Karpas-422 (cell line): ENCODE measurements at regions not wholly inside any gene's neighbourhood (a gene's known extent, or its start where the extent isn't known, plus 50 kb on each side); places are given as distances from the start of the nearest gene placed in this dataset.

ENCODE experiments used
- DNase-seq: peaks from one replicate; pipeline ENCODE4 v3.0.0-alpha.2; 2015
- H2AFZ ChIP-seq: fragments of 200-600 bp; sonication (generic); 2 replicates; pipeline ENCODE4 v1.6.1; 2014; ENCODE audit warnings: antibody characterized with exemption, low read length, mixed read lengths
- H3K27ac ChIP-seq: fragments of 200-600 bp; sonication (generic); 2 replicates; pipeline ENCODE4 v1.5.1; 2014; ENCODE audit warnings: mild to moderate bottlenecking, low read length, moderate library complexity
- H3K27me3 ChIP-seq: fragments of 200-600 bp; sonication (generic); 2 replicates; pipeline ENCODE4 v1.6.1; 2014; ENCODE audit warnings: low read length, mixed read lengths
- H3K36me3 ChIP-seq: fragments of 200-600 bp; sonication (generic); 2 replicates; pipeline ENCODE4 v1.6.1; 2014; ENCODE audit warnings: low read length, mixed read lengths; ENCODE audit not compliant: insufficient read depth
- H3K4me1 ChIP-seq: fragments of 200-600 bp; sonication (generic); 2 replicates; pipeline ENCODE4 v1.6.1; 2014; ENCODE audit warnings: mild to moderate bottlenecking, low read length, mixed read lengths
- H3K4me2 ChIP-seq: fragments of 200-600 bp; sonication (generic); 2 replicates; pipeline ENCODE4 v1.6.1; 2014; ENCODE audit warnings: low read length, low read depth, mild to moderate bottlenecking; ENCODE audit not compliant: poor library complexity, severe bottlenecking
- H3K4me3 ChIP-seq: fragments of 200-600 bp; sonication (generic); 2 replicates; pipeline ENCODE4 v1.5.1; 2014; ENCODE audit warnings: mild to moderate bottlenecking, antibody characterized with exemption, low read length, mixed read lengths
- H3K79me2 ChIP-seq: fragments of 200-600 bp; sonication (generic); 2 replicates; pipeline ENCODE4 v1.6.1; 2014; ENCODE audit warnings: mild to moderate bottlenecking, low read length, mixed read lengths
- H3K9ac ChIP-seq: fragments of 200-600 bp; sonication (generic); 2 replicates; pipeline ENCODE4 v1.6.0; 2014; ENCODE audit warnings: low read length
- H3K9me2 ChIP-seq: fragments of 200-600 bp; sonication (generic), shearing (Covaris generic); replicated peaks from 2 replicates; pipeline ENCODE4 v1.6.0; 2014; ENCODE audit warnings: mild to moderate bottlenecking, low read length, moderate library complexity; ENCODE audit not compliant: insufficient read depth
- H3K9me3 ChIP-seq: fragments of 300-700, 200-600 bp; sonication (generic); 2 replicates; pipeline ENCODE4 v1.6.1; 2014; ENCODE audit warnings: low read length, mixed read lengths
- H4K20me1 ChIP-seq: fragments of 200-600 bp; sonication (generic); 2 replicates; pipeline ENCODE4 v1.6.1; 2014; ENCODE audit warnings: mild to moderate bottlenecking, antibody characterized with exemption, low read length, low read depth; ENCODE audit not compliant: insufficient read depth

GRCh38 chr4:30783751-30784150, 63.6 kb downstream of the PCDH7 start:
- H3K4me3 ChIP-seq: no peak overlapping the region
- no peaks in the 10 kb centered on the region for H3K4me1 ChIP-seq
- DNase-seq: no peak
- no peak overlapping the region for H3K4me2 ChIP-seq
- H2AFZ ChIP-seq: no peak overlapping the region
- no peaks in the 10 kb centered on the region for H3K79me2 ChIP-seq
- H3K27ac ChIP-seq: no peak overlapping the region
- H3K36me3 ChIP-seq: no peaks in the 10 kb centered on the region
- H3K9me3 ChIP-seq: peaks cover 10% of the 10 kb centered on the region; the same call in 1 of the 2 replicates
- H3K9me2 ChIP-seq: no peaks in the 10 kb centered on the region
- H3K27me3 ChIP-seq: no peaks in the 10 kb centered on the region
- no peaks in the 10 kb centered on the region for H4K20me1 ChIP-seq
- H3K9ac ChIP-seq: no peak overlapping the region

DNA sequence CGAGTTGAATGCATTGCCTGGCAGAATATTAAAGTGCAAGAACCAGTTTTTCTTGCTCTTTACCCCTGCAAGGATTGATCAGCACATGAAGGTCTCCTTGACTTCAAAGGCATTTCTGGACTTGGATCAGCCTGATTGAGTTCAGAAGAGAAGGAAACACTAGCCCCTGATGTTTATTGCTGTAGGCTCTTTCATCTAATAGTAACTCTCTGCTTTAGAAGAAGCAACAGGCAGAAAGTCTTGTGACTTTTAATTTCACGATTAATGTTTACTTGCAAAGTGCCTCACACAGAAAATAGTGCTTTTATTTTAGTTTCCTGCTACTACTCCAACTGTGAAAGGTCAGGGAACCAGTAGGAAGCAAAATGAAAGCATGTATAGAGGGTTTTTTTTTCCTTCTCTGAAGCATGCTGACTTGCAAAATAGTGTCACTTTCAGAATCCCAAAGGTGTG, 69.1 kb downstream of the PCDH7 start:
- H3K36me3 ChIP-seq: no peaks in the 10 kb centered on the region
- no peak overlapping the region for H3K27ac ChIP-seq
- no peaks in the 10 kb centered on the region for H3K4me1 ChIP-seq
- no peak overlapping the region for H3K9ac ChIP-seq
- H2AFZ ChIP-seq: no peak overlapping the region
- no peaks in the 10 kb centered on the region for H3K27me3 ChIP-seq
- H4K20me1 ChIP-seq: no peaks in the 10 kb centered on the region
- peaks cover 16% of the 10 kb centered on the region for H3K9me3 ChIP-seq
- no peak for DNase-seq
- H3K79me2 ChIP-seq: no peaks in the 10 kb centered on the region
- no peak overlapping the region for H3K4me2 ChIP-seq
- H3K4me3 ChIP-seq: no peak overlapping the region
- H3K9me2 ChIP-seq: no peaks in the 10 kb centered on the region

GRCh38 chr4:30790123-30790522, 70.0 kb downstream of the PCDH7 start:
- H3K36me3 ChIP-seq: no peaks in the 10 kb centered on the region
- no peaks in the 10 kb centered on the region for H3K79me2 ChIP-seq
- DNase-seq: no peak
- no peak overlapping the region for H3K4me3 ChIP-seq
- H3K27ac ChIP-seq: no peak overlapping the region
- H3K4me1 ChIP-seq: no peaks in the 10 kb centered on the region
- H3K9me2 ChIP-seq: no peaks in the 10 kb centered on the region
- H2AFZ ChIP-seq: no peak overlapping the region
- H3K9ac ChIP-seq: no peak overlapping the region
- no peak overlapping the region for H3K4me2 ChIP-seq
- H3K9me3 ChIP-seq: peaks cover 12% of the 10 kb centered on the region
- no peaks in the 10 kb centered on the region for H3K27me3 ChIP-seq
- no peaks in the 10 kb centered on the region for H4K20me1 ChIP-seq

- H4K20me1 ChIP-seq: no peaks in the 10 kb centered on the region
- H3K9me3 ChIP-seq: peaks cover 12% of the 10 kb centered on the region
- no peaks in the 10 kb centered on the region for H3K79me2 ChIP-seq
- H3K4me3 ChIP-seq: no peak overlapping the region
- no peaks in the 10 kb centered on the region for H3K4me1 ChIP-seq
- no peaks in the 10 kb centered on the region for H3K27me3 ChIP-seq
- H3K9ac ChIP-seq: no peak overlapping the region
- H3K9me2 ChIP-seq: no peaks in the 10 kb centered on the region
- DNase-seq: no peak
- H2AFZ ChIP-seq: no peak overlapping the region
- H3K36me3 ChIP-seq: no peaks in the 10 kb centered on the region
- H3K27ac ChIP-seq: no peak overlapping the region
- H3K4me2 ChIP-seq: no peak overlapping the region
Measured at GRCh38 chr4:30790998-30791397, 70.8 kb downstream of the PCDH7 start.

DNA sequence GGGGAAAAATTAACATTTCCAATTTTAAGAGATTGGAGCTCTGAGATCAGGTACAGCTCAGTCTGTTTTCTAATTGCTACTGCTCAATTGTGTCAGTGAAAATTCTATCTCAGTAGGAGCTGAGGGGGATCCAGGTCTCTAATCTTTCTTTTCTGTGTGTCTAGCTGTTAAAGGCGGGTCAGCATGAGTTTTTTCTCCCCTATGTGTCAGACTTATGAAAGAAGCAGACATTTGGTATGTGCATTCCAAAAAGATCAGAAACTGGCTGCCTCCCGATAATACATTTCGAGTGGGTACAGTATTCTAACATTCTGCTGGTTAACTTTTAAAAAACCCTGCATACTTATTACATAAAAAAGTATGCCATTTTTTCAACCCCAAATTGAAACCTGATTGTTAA, 72.4 kb downstream of the PCDH7 start:
- Histone ChIP-seq H3K4me1 (no peaks in the 10 kb centered on the region), H3K9me3 (peaks cover 12% of the 10 kb centered on the region), H4K20me1 (no peaks in the 10 kb centered on the region), H3K9ac (no peak overlapping the region), H3K4me3 (no peak overlapping the region), H3K79me2 (no peaks in the 10 kb centered on the region), H2AFZ (no peak overlapping the region), H3K4me2 (no peak overlapping the region), H3K27me3 (no peaks in the 10 kb centered on the region), H3K27ac (no peak overlapping the region), H3K36me3 (no peaks in the 10 kb centered on the region), H3K9me2 (no peaks in the 10 kb centered on the region)
- DNase-seq: no peak

DNA sequence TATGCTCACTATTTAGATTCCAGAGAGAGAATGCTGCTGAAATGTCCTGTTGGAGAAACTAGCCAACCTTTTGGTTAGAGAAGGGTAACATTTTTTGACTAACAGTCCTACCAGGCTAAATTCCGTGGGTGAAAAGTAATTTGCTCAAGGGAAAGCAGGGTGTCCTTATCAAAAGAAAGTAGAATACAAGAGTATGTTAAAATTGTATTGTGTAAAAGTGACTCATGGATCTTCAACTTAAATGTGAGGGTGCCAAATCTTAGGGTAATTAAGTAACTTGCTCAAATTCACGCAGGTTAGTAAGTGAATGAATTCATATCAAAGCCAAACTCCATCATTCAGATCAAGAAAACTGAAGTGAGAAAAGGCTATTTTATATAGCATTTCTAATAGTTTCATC, 81.7 kb downstream of the PCDH7 start:
- Histone ChIP-seq H3K27me3 (no peaks in the 10 kb centered on the region), H3K9ac (no peak overlapping the region)

GRCh38 chr4:30802622-30803323, 82.6 kb downstream of the PCDH7 start:
- Histone ChIP-seq H2AFZ (no peak overlapping the region), H3K27me3 (no peaks in the 10 kb centered on the region), H4K20me1 (no peaks in the 10 kb centered on the region), H3K79me2 (no peaks in the 10 kb centered on the region), H3K4me1 (no peaks in the 10 kb centered on the region), H3K4me2 (no peak overlapping the region), H3K36me3 (no peaks in the 10 kb centered on the region), H3K4me3 (no peak overlapping the region), H3K27ac (no peak overlapping the region), H3K9me3 (peaks cover 17% of the 10 kb centered on the region), H3K9ac (no peak overlapping the region), H3K9me2 (no peaks in the 10 kb centered on the region)
- no peak for DNase-seq

More for the DNA sequence above, 81.7 kb downstream of the PCDH7 start:
- H3K4me1 ChIP-seq: no peaks in the 10 kb centered on the region
- H3K9me2 ChIP-seq: no peaks in the 10 kb centered on the region
- peaks cover 18% of the 10 kb centered on the region for H3K9me3 ChIP-seq
- no peak overlapping the region for H2AFZ ChIP-seq
- no peak for DNase-seq
- no peak overlapping the region for H3K4me3 ChIP-seq
- H3K79me2 ChIP-seq: no peaks in the 10 kb centered on the region
- no peaks in the 10 kb centered on the region for H3K36me3 ChIP-seq
- no peak overlapping the region for H3K27ac ChIP-seq
- H3K4me2 ChIP-seq: no peak overlapping the region
- no peaks in the 10 kb centered on the region for H4K20me1 ChIP-seq

DNA sequence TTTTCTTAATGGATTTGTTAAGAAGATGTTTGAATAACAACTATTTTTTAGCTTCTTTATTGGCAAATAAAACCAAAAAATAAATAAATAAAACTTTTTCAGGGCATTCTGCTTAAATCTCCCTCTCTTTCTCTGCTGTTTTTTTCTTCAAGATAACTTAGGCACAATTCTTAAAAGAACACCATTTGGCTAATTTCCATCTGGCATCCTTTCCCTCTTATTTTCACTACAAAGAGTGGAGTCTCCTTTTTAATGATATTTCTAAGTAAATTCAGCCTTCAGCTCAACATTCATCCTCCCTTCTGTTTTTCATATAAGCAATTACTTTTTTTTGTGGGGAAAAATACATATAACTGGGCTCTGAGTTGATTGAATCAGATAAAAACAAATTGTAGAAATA, 88.1 kb downstream of the PCDH7 start:
- no peak for DNase-seq
- Histone ChIP-seq H3K4me1 (no peaks in the 10 kb centered on the region), H4K20me1 (no peaks in the 10 kb centered on the region), H3K9me3 (peaks cover 22% of the 10 kb centered on the region), H3K79me2 (no peaks in the 10 kb centered on the region), H2AFZ (no peak overlapping the region), H3K27me3 (no peaks in the 10 kb centered on the region), H3K27ac (no peak overlapping the region), H3K9ac (no peak overlapping the region), H3K4me3 (no peak overlapping the region), H3K9me2 (no peaks in the 10 kb centered on the region), H3K4me2 (no peak overlapping the region), H3K36me3 (no peaks in the 10 kb centered on the region)
